Choroid plexus epithelial cell (primary cell): ENCODE measurements at regions not wholly inside any gene's neighbourhood (a gene's known extent, or its start where the extent isn't known, plus 50 kb on each side); places are given as distances from the start of the nearest gene placed in this dataset.
A peak's percentile ranks its signal among the peaks of the same experiment; 100 is the strongest.

Experiments used
- DNase-seq: peaks from one replicate; pipeline ENCODE4 v3.0.0-alpha.2; 2010; ENCODE audit warnings: low read depth
- H3K4me3 ChIP-seq: 2 replicates; pipeline ENCODE4 v1.5.1; 2011; ENCODE audit warnings: low read depth, mild to moderate bottlenecking, control low read depth, low read length, moderate library complexity
- CTCF ChIP-seq: conservative IDR thresholded peaks from 2 replicates; pipeline ENCODE4 v1.5.1; 2011; ENCODE audit warnings: low read depth, mild to moderate bottlenecking, control low read depth, inconsistent platforms, low read length, moderate library complexity

- H3K4me3 ChIP-seq, result no peak overlapping the region
- no peak for TF ChIP-seq CTCF
- DNase-seq, result no peak
Measured at GRCh38 chr3:159607856-159608255, 380.8 kb upstream of the IL12A start.

GRCh38 chr3:159608311-159608710 is 380.3 kb upstream of the IL12A start:
- no peak for TF ChIP-seq CTCF
- H3K4me3 ChIP-seq, result no peak overlapping the region
- no peak for DNase-seq

GRCh38 chr3:159609625-159610024 is 379.0 kb upstream of the IL12A start:
- DNase-seq, result peak; percentile 52
- H3K4me3 ChIP-seq, result no peak overlapping the region
- TF ChIP-seq CTCF, result no peak

- TF ChIP-seq CTCF, result peak; percentile 75
- H3K4me3 ChIP-seq, result no peak overlapping the region
- DNase-seq, result peak; percentile 75
Measured at GRCh38 chr3:159616234-159616825, 372.3 kb upstream of the IL12A start.

GRCh38 chr3:159619341-159619885 is 369.2 kb upstream of the IL12A start:
- no peak for TF ChIP-seq CTCF
- DNase-seq, result peak; percentile 52
- no peak overlapping the region for H3K4me3 ChIP-seq

GRCh38 chr3:159620281-159620680 is 368.4 kb upstream of the IL12A start:
- TF ChIP-seq CTCF, result no peak
- DNase-seq, result no peak
- H3K4me3 ChIP-seq, result no peak overlapping the region

GRCh38 chr3:159620873-159621272 is 367.8 kb upstream of the IL12A start:
- no peak for TF ChIP-seq CTCF
- H3K4me3 ChIP-seq, result no peak overlapping the region
- peak; percentile 85 for DNase-seq
